ENCODE measurements at regions not wholly inside any gene's neighbourhood (a gene's known extent, or its start where the extent isn't known, plus 50 kb on each side); places are given as distances from the start of the nearest gene placed in this dataset.

- intact Hi-C loops (cut with DNase I; ENCODE audit: low total_unique reads) = no loop called here
Measured at GRCh38 chr5:40409601-40410000, 270.1 kb upstream of the PTGER4 start.

GRCh38 chr5:40406741-40407211 lies 272.9 kb upstream of the PTGER4 start:
- Histone ChIP-seq H3K27me3 (no peaks in the 10 kb centered on the region), H3K4me1 (no peaks in the 10 kb centered on the region), H3K27ac (no peak overlapping the region), H3K9me3 (no peaks in the 10 kb centered on the region), H3K36me3 (ENCODE audit: low read depth, missing control alignments) (no peaks in the 10 kb centered on the region), H3K4me3 (no peak overlapping the region)
- WGBS, 2 donors = 70 to 78% methylated on average over 6 of the region's 6 CpGs
- no peak for DNase-seq
- intact Hi-C loops (cut with DNase I; ENCODE audit: low total_unique reads) = no loop called here
- no peak for TF ChIP-seq CTCF (IDR thresholded peaks at IDR 0.05)
- TF ChIP-seq POLR2A (IDR thresholded peaks at IDR 0.05) = no peak

More at GRCh38 chr5:40409601-40410000, 270.1 kb upstream of the PTGER4 start:
- H3K27me3 ChIP-seq = no peaks in the 10 kb centered on the region
- H3K27ac ChIP-seq = no peak overlapping the region
- no peak for DNase-seq
- H3K4me1 ChIP-seq = no peaks in the 10 kb centered on the region
- H3K9me3 ChIP-seq = no peaks in the 10 kb centered on the region
- 65 to 71% methylated on average over 4 of the region's 4 CpGs for WGBS, 2 donors
- no peaks in the 10 kb centered on the region for H3K36me3 ChIP-seq (ENCODE audit: low read depth, missing control alignments)
- no peak overlapping the region for H3K4me3 ChIP-seq
- no peak for TF ChIP-seq POLR2A (IDR thresholded peaks at IDR 0.05)
- TF ChIP-seq CTCF (IDR thresholded peaks at IDR 0.05) = no peak

DNA sequence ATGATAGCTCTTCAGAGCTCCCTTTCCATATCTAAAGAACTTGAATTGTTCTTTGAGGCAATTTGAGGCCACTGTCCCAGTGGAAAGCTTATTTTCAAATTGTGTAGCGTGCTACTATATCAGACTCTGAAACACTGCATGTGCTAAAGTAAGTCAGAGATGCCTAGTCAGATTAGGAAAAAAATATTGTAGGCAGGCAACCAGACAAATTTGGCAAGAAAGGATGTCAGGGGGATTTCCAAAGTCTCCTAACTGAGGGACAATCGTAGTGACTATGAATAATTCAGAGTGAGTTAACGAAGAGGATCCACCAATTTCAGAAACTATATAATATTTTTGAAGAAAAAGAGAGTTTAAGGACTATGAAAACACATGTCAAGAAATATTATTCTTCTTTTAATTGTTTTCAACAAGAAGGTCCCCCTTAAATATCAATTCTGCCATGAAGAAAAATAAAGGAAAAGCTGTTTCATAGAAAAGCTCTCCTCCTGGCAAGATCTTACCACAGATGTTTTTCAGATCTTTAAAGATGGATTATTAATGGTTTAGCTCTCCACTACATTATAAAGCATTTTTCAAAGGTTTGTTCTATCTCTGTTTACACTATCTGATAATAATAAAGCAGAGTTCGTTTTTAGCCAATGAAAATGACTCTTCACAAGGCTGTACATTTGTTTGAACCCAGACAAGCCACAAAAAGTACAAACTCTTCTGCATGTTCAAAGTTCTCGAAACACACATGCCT lies 273.5 kb upstream of the PTGER4 start:
- 61 to 63% methylated on average over 5 of the region's 5 CpGs for WGBS, 2 donors
- TF ChIP-seq POLR2A (IDR thresholded peaks at IDR 0.05) (no peak), CTCF (IDR thresholded peaks at IDR 0.05) (no peak)
- no peaks in the 10 kb centered on the region for H3K4me1 ChIP-seq
- H3K36me3 ChIP-seq (ENCODE audit: low read depth, missing control alignments) = no peaks in the 10 kb centered on the region
- no peak overlapping the region for H3K4me3 ChIP-seq
- intact Hi-C loops (cut with DNase I; ENCODE audit: low total_unique reads) = no loop called here
- H3K27me3 ChIP-seq = no peaks in the 10 kb centered on the region
- H3K27ac ChIP-seq = no peak overlapping the region
- H3K9me3 ChIP-seq = no peaks in the 10 kb centered on the region
- DNase-seq = no peak

DNA sequence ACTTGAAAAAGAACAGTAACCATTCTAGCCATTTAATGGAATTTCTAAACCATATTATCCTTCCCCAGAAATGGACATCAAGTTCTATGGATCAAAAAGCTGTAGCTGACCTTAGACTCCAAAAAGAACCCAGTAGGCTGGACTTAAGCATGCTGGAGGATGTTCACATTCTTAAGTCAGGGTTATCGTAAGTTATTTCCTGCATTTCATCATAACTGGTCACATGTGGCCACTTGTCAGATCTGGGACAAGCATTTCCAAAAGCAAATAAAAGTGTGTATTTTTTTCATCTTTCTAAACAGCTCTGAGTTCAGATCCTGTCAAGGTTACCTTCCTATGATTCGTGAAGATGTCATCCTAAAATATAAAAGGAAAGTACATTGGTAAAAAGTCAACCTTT lies 274.5 kb upstream of the PTGER4 start:
- no peaks in the 10 kb centered on the region for H3K9me3 ChIP-seq
- H3K27me3 ChIP-seq = no peaks in the 10 kb centered on the region
- WGBS, 2 donors = 75 to 80% methylated on average over 2 of the region's 2 CpGs
- TF ChIP-seq POLR2A (IDR thresholded peaks at IDR 0.05) (no peak), CTCF (IDR thresholded peaks at IDR 0.05) (no peak)
- intact Hi-C loops (cut with DNase I; ENCODE audit: low total_unique reads) = no loop called here
- H3K36me3 ChIP-seq (ENCODE audit: low read depth, missing control alignments) = no peaks in the 10 kb centered on the region
- no peaks in the 10 kb centered on the region for H3K4me1 ChIP-seq
- H3K27ac ChIP-seq = no peak overlapping the region
- DNase-seq = no peak
- H3K4me3 ChIP-seq = no peak overlapping the region

GRCh38 chr5:40404613-40405012 lies 275.1 kb upstream of the PTGER4 start:
- Histone ChIP-seq H3K4me3 (no peak overlapping the region), H3K27me3 (no peaks in the 10 kb centered on the region), H3K4me1 (no peaks in the 10 kb centered on the region), H3K27ac (no peak overlapping the region), H3K36me3 (ENCODE audit: low read depth, missing control alignments) (no peaks in the 10 kb centered on the region), H3K9me3 (no peaks in the 10 kb centered on the region)
- TF ChIP-seq CTCF (IDR thresholded peaks at IDR 0.05) (no peak), POLR2A (IDR thresholded peaks at IDR 0.05) (no peak)
- no peak for DNase-seq
- intact Hi-C loops (cut with DNase I; ENCODE audit: low total_unique reads) = no loop called here

All from testis (tissue), 2 donors.